ENCODE measurements at regions not wholly inside any gene's neighbourhood (a gene's known extent, or its start where the extent isn't known, plus 50 kb on each side); places are given as distances from the start of the nearest gene placed in this dataset.

DNA sequence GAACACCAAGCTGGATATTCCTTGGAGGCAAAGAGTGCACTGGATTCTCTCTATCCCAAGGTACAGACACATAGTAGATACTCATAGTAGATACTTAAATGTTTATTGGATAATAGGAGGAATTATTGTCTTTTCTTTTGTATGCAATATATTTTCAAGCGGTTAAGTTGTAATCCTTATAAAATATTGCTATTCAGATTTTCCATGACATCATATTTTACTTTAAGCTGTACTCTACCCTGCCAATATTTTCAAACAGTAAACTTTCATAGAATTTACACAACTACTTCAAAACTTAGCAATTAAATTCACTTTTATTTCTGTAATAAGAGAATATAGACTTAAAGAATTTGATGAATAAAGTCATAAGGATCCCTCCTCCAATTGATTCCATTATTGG lies 546.5 kb upstream of the CAMK1G start:
- Histone ChIP-seq H3K27ac (ENCODE audit: low read depth in 2 of 2, low read length in 2 of 2) (no peak overlapping the region), H3K36me3 (ENCODE audit: control insufficient read depth in 2 of 3, insufficient read depth in 3 of 3, low read length in 3 of 3) (no peaks in the 10 kb centered on the region), H3K9me3 (ENCODE audit: control insufficient read depth in 2 of 3, insufficient read depth in 1 of 3, low read length in 3 of 3) (no peaks in the 10 kb centered on the region), H3K9ac (ENCODE audit: low read length in 3 of 3) (no peak overlapping the region), H3K4me3 (ENCODE audit: low read length in 3 of 3) (no peak overlapping the region), H3K4me1 (ENCODE audit: control insufficient read depth in 2 of 3, insufficient read depth in 2 of 3, low read depth in 1 of 3, low read length in 3 of 3) (no peaks in the 10 kb centered on the region), H3K27me3 (ENCODE audit: control insufficient read depth, insufficient read depth, low read length) (no peaks in the 10 kb centered on the region)
- DNase-seq (no peak), FAIRE-seq (no peak)
- TF ChIP-seq, protein P1, sequence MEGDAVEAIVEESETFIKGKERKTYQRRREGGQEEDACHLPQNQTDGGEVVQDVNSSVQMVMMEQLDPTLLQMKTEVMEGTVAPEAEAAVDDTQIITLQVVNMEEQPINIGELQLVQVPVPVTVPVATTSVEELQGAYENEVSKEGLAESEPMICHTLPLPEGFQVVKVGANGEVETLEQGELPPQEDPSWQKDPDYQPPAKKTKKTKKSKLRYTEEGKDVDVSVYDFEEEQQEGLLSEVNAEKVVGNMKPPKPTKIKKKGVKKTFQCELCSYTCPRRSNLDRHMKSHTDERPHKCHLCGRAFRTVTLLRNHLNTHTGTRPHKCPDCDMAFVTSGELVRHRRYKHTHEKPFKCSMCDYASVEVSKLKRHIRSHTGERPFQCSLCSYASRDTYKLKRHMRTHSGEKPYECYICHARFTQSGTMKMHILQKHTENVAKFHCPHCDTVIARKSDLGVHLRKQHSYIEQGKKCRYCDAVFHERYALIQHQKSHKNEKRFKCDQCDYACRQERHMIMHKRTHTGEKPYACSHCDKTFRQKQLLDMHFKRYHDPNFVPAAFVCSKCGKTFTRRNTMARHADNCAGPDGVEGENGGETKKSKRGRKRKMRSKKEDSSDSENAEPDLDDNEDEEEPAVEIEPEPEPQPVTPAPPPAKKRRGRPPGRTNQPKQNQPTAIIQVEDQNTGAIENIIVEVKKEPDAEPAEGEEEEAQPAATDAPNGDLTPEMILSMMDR (IDR thresholded peaks at IDR 0.05; ENCODE audit: borderline replicate concordance, extremely low read depth, insufficient read depth): no peak
- intact Hi-C loops (cut with DNase I): no loop called here

DNA sequence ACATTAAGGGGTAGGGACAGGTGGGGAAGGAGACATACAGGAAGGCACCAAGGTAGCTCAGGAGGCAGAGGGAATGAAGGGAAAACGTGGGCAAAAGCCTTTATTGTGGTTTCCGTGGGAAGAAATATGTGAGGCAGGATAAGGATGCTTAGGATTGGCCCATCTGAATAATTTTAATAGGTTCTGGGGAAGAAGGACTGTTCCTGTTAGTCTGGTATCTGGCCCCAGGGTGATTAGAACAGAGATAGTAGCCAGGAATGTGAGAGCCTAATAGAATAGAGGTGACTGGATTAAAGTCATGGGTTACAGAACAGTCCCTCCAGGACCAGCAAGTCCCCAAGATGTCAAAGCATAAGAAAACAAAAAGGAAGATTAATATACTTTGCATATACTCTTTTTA lies 545.2 kb upstream of the CAMK1G start:
- TF ChIP-seq, protein P1 (IDR thresholded peaks at IDR 0.05; ENCODE audit: borderline replicate concordance, extremely low read depth, insufficient read depth): no peak
- intact Hi-C loops (cut with DNase I): no loop called here
- Histone ChIP-seq H3K27me3 (ENCODE audit: control insufficient read depth, insufficient read depth, low read length) (no peaks in the 10 kb centered on the region), H3K4me1 (ENCODE audit: control insufficient read depth in 2 of 3, insufficient read depth in 2 of 3, low read depth in 1 of 3, low read length in 3 of 3) (no peaks in the 10 kb centered on the region), H3K4me3 (ENCODE audit: low read length in 3 of 3) (no peak overlapping the region), H3K36me3 (ENCODE audit: control insufficient read depth in 2 of 3, insufficient read depth in 3 of 3, low read length in 3 of 3) (no peaks in the 10 kb centered on the region), H3K9ac (ENCODE audit: low read length in 3 of 3) (no peak overlapping the region), H3K27ac (ENCODE audit: low read depth in 2 of 2, low read length in 2 of 2) (no peak overlapping the region), H3K9me3 (ENCODE audit: control insufficient read depth in 2 of 3, insufficient read depth in 1 of 3, low read length in 3 of 3) (no peaks in the 10 kb centered on the region)
- DNase-seq (no peak), FAIRE-seq (no peak)

DNA sequence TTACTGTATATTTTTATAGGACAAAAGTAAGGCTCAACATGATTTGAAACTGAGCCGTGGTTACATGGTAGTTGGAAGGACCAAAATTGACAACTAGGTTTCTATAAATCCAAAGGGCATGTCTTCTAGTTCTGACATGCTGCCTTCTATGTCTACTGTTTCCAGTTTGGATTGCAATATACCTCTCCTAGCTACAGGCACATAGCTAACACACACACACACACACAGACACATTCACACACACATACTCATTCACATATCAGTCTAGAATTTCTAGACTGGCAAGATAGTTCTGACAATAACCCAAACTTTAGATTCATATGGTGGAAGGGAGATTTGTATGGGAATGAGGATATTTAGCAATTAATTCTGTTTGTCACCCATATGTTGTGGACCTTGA lies 544.8 kb upstream of the CAMK1G start:
- Histone ChIP-seq H3K27me3 (ENCODE audit: control insufficient read depth, insufficient read depth, low read length) (no peaks in the 10 kb centered on the region), H3K27ac (ENCODE audit: low read depth in 2 of 2, low read length in 2 of 2) (no peak overlapping the region), H3K36me3 (ENCODE audit: control insufficient read depth in 2 of 3, insufficient read depth in 3 of 3, low read length in 3 of 3) (no peaks in the 10 kb centered on the region), H3K9ac (ENCODE audit: low read length in 3 of 3) (no peak overlapping the region), H3K4me1 (ENCODE audit: control insufficient read depth in 2 of 3, insufficient read depth in 2 of 3, low read depth in 1 of 3, low read length in 3 of 3) (no peaks in the 10 kb centered on the region), H3K4me3 (ENCODE audit: low read length in 3 of 3) (no peak overlapping the region), H3K9me3 (ENCODE audit: control insufficient read depth in 2 of 3, insufficient read depth in 1 of 3, low read length in 3 of 3) (no peaks in the 10 kb centered on the region)
- intact Hi-C loops (cut with DNase I): no loop called here
- FAIRE-seq (no peak), DNase-seq (no peak)
- TF ChIP-seq, protein P1 (IDR thresholded peaks at IDR 0.05; ENCODE audit: borderline replicate concordance, extremely low read depth, insufficient read depth): no peak

DNA sequence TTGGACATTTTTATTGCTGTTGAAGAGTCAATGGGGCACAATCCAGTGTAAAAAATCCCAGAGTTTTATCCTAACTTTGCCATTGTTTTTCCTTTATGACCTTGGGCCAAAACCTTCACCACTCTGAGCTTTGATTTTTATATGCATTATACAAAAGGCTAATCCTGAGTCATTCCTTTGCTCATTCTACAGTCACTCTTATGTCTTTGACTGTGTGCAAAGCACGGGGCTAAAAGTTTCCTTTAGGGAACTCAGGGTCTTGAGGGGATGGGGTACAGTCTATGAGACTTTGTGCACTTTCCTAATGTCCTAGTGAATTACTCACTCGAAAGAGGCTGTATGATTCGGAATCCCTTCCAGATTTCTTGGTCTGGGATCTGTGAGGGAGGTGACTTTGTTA lies 543.2 kb upstream of the CAMK1G start:
- no peak overlapping the region for H3K4me3 ChIP-seq (ENCODE audit: low read length in 3 of 3)
- no peak for FAIRE-seq
- H3K27me3 ChIP-seq (ENCODE audit: control insufficient read depth, insufficient read depth, low read length): no peaks in the 10 kb centered on the region
- H3K27ac ChIP-seq (ENCODE audit: low read depth in 2 of 2, low read length in 2 of 2): no peak overlapping the region
- H3K4me1 ChIP-seq (ENCODE audit: control insufficient read depth in 2 of 3, insufficient read depth in 2 of 3, low read depth in 1 of 3, low read length in 3 of 3): no peaks in the 10 kb centered on the region
- no peak overlapping the region for H3K9ac ChIP-seq (ENCODE audit: low read length in 3 of 3)
- intact Hi-C loops (cut with DNase I): no loop called here
- H3K9me3 ChIP-seq (ENCODE audit: control insufficient read depth in 2 of 3, insufficient read depth in 1 of 3, low read length in 3 of 3): no peaks in the 10 kb centered on the region
- TF ChIP-seq, protein P1 (IDR thresholded peaks at IDR 0.05; ENCODE audit: borderline replicate concordance, extremely low read depth, insufficient read depth): no peak
- no peaks in the 10 kb centered on the region for H3K36me3 ChIP-seq (ENCODE audit: control insufficient read depth in 2 of 3, insufficient read depth in 3 of 3, low read length in 3 of 3)
- no peak for DNase-seq
